BLaER1 treated with 17β-estradiol and CSF1 and Interleukin-3, amounts not matched to agents 10 nM and 100 nM (cell line): ENCODE measurements at regions not wholly inside any gene's neighbourhood (a gene's known extent, or its start where the extent isn't known, plus 50 kb on each side); places are given as distances from the start of the nearest gene placed in this dataset.
A peak's percentile ranks its signal among the peaks of the same experiment; 100 is the strongest.

Source experiments
- H3K27ac ChIP-seq, 11 experiments: shearing (Covaris generic); formaldehyde crosslinking; 2 replicates each; pipeline ENCODE4 v1.8.1; 2022
- H3K27me3 ChIP-seq, 11 experiments: shearing (Covaris generic); formaldehyde crosslinking; 2 replicates each; pipeline ENCODE4 v1.8.1; 2022
- H3K36me3 ChIP-seq, 11 experiments: shearing (Covaris generic); formaldehyde crosslinking; 2 replicates each; pipeline ENCODE4 v1.8.1; 2022
- H3K4me1 ChIP-seq, 10 experiments: shearing (Covaris generic); formaldehyde crosslinking; 2 replicates each; pipeline ENCODE4 v1.8.1; 2022
- H3K4me2 ChIP-seq, 11 experiments: shearing (Covaris generic); formaldehyde crosslinking; 2 replicates each; pipeline ENCODE4 v1.8.1; 2022
- H3K4me3 ChIP-seq, 10 experiments: shearing (Covaris generic); formaldehyde crosslinking; 2 replicates each; pipeline ENCODE4 v1.8.1; 2022
- H3K9ac ChIP-seq, 11 experiments: shearing (Covaris generic); formaldehyde crosslinking; 2 replicates each; pipeline ENCODE4 v1.8.1; 2022
- H3K9me3 ChIP-seq, 11 experiments: shearing (Covaris generic); formaldehyde crosslinking; replicated peaks in 1 of 11; 2 replicates each; pipeline ENCODE4 v1.8.1; 2022
- H4K20me1 ChIP-seq, 11 experiments: shearing (Covaris generic); formaldehyde crosslinking; 2 replicates each; pipeline ENCODE4 v1.8.1; 2022
- Cebpa-rat ChIP-seq, 11 experiments: shearing (Covaris generic); IDR thresholded peaks; 2 replicates each; pipeline ENCODE4 v1.8.1; 2022

GRCh38 chr19:31107096-31107495 is 242.1 kb downstream of the TSHZ3 start:
- Histone ChIP-seq H3K9ac (no peak overlapping the region), H3K4me2 (peak overlapping the region in 9 of 11 experiments; percentile 13 to 49 (median 23); a peak in 12 of 22 replicates), H3K27me3 (no peaks in the 10 kb centered on the region), H3K4me1 (peaks cover 21 to 41% (median 32%) of the 10 kb centered on the region in 10 experiments), H3K9me3 (no peaks in the 10 kb centered on the region), H3K36me3 (no peaks in the 10 kb centered on the region), H3K4me3 (no peak overlapping the region), H3K27ac (no peak overlapping the region), H4K20me1 (no peaks in the 10 kb centered on the region)
- TF ChIP-seq Cebpa-rat (IDR thresholded peaks at IDR 0.05): no peak

- H3K27ac ChIP-seq: no peak overlapping the region
- H3K36me3 ChIP-seq: no peaks in the 10 kb centered on the region
- no peaks in the 10 kb centered on the region for H4K20me1 ChIP-seq
Measured at GRCh38 chr19:31105761-31106160, 243.5 kb downstream of the TSHZ3 start.

GRCh38 chr19:31104451-31104850 is 244.8 kb downstream of the TSHZ3 start:
- H3K9me3 ChIP-seq: no peaks in the 10 kb centered on the region
- no peak overlapping the region for H3K4me3 ChIP-seq
- H3K9ac ChIP-seq: no peak overlapping the region
- H3K36me3 ChIP-seq: no peaks in the 10 kb centered on the region
- H3K27ac ChIP-seq: no peak overlapping the region
- H3K4me1 ChIP-seq: peaks cover 12 to 45% (median 18%) of the 10 kb centered on the region in 10 experiments
- no peak for TF ChIP-seq Cebpa-rat (IDR thresholded peaks at IDR 0.05)
- H3K27me3 ChIP-seq: no peaks in the 10 kb centered on the region
- H4K20me1 ChIP-seq: no peaks in the 10 kb centered on the region
- H3K4me2 ChIP-seq: no peak overlapping the region

More at GRCh38 chr19:31105761-31106160, 243.5 kb downstream of the TSHZ3 start:
- H3K4me1 ChIP-seq: peaks cover 25 to 44% (median 31%) of the 10 kb centered on the region in 10 experiments
- H3K4me3 ChIP-seq: no peak overlapping the region
- no peaks in the 10 kb centered on the region for H3K9me3 ChIP-seq
- H3K27me3 ChIP-seq: no peaks in the 10 kb centered on the region
- H3K9ac ChIP-seq: no peak overlapping the region
- H3K4me2 ChIP-seq: no peak overlapping the region
- no peak for TF ChIP-seq Cebpa-rat (IDR thresholded peaks at IDR 0.05)

GRCh38 chr19:31103228-31103627 is 246.0 kb downstream of the TSHZ3 start:
- H3K4me3 ChIP-seq: no peak overlapping the region

GRCh38 chr19:31102674-31103073 is 246.6 kb downstream of the TSHZ3 start:
- H3K4me1 ChIP-seq: peaks cover 0 to 29% (median 6%) of the 10 kb centered on the region in 10 experiments; a peak in 9 of 20 replicates
- no peaks in the 10 kb centered on the region for H4K20me1 ChIP-seq
- H3K9ac ChIP-seq: no peak overlapping the region
- TF ChIP-seq Cebpa-rat (IDR thresholded peaks at IDR 0.05): no peak
- no peak overlapping the region for H3K4me2 ChIP-seq
- no peaks in the 10 kb centered on the region for H3K9me3 ChIP-seq
- no peak overlapping the region for H3K27ac ChIP-seq
- H3K36me3 ChIP-seq: no peaks in the 10 kb centered on the region
- no peak overlapping the region for H3K4me3 ChIP-seq
- H3K27me3 ChIP-seq: no peaks in the 10 kb centered on the region

More at GRCh38 chr19:31103228-31103627, 246.0 kb downstream of the TSHZ3 start:
- no peak overlapping the region for H3K4me2 ChIP-seq
- H3K27ac ChIP-seq: no peak overlapping the region
- H3K9me3 ChIP-seq: no peaks in the 10 kb centered on the region
- H3K36me3 ChIP-seq: no peaks in the 10 kb centered on the region
- no peaks in the 10 kb centered on the region for H4K20me1 ChIP-seq
- TF ChIP-seq Cebpa-rat (IDR thresholded peaks at IDR 0.05): no peak
- peaks cover 0 to 33% (median 7%) of the 10 kb centered on the region in 10 experiments; a peak in 13 of 20 replicates for H3K4me1 ChIP-seq
- no peak overlapping the region for H3K9ac ChIP-seq
- H3K27me3 ChIP-seq: no peaks in the 10 kb centered on the region

GRCh38 chr19:31100981-31101380 is 248.3 kb downstream of the TSHZ3 start:
- no peaks in the 10 kb centered on the region for H4K20me1 ChIP-seq
- no peak overlapping the region for H3K27ac ChIP-seq
- no peaks in the 10 kb centered on the region for H3K36me3 ChIP-seq
- no peak overlapping the region for H3K4me2 ChIP-seq
- no peak for TF ChIP-seq Cebpa-rat (IDR thresholded peaks at IDR 0.05)
- no peak overlapping the region for H3K9ac ChIP-seq
- H3K4me1 ChIP-seq: peaks cover 0 to 22% (median 0%) of the 10 kb centered on the region in 10 experiments; a peak in 5 of 20 replicates
- H3K9me3 ChIP-seq: no peaks in the 10 kb centered on the region
- H3K4me3 ChIP-seq: no peak overlapping the region
- H3K27me3 ChIP-seq: no peaks in the 10 kb centered on the region

- H3K27ac ChIP-seq: no peak overlapping the region
- H3K4me3 ChIP-seq: no peak overlapping the region
- no peaks in the 10 kb centered on the region for H4K20me1 ChIP-seq
- TF ChIP-seq Cebpa-rat (IDR thresholded peaks at IDR 0.05): no peak
- peak overlapping the region in 2 of 11 experiments; percentile 0 to 46; a peak in 1 of 22 replicates for H3K4me2 ChIP-seq
- H3K4me1 ChIP-seq: peaks cover 0 to 22% (median 0%) of the 10 kb centered on the region in 10 experiments; a peak in 5 of 20 replicates
- H3K9me3 ChIP-seq: no peaks in the 10 kb centered on the region
- H3K9ac ChIP-seq: no peak overlapping the region
- no peaks in the 10 kb centered on the region for H3K27me3 ChIP-seq
- no peaks in the 10 kb centered on the region for H3K36me3 ChIP-seq
Measured at GRCh38 chr19:31100206-31100590, 249.0 kb downstream of the TSHZ3 start.

- Histone ChIP-seq H3K36me3 (no peaks in the 10 kb centered on the region), H3K4me3 (no peak overlapping the region), H3K4me2 (peak overlapping the region in 2 of 11 experiments; percentile 0 to 46; a peak in 1 of 22 replicates), H3K4me1 (peaks cover 0 to 22% (median 0%) of the 10 kb centered on the region in 10 experiments; a peak in 5 of 20 replicates), H3K27me3 (no peaks in the 10 kb centered on the region), H4K20me1 (no peaks in the 10 kb centered on the region), H3K9me3 (no peaks in the 10 kb centered on the region), H3K9ac (no peak overlapping the region), H3K27ac (no peak overlapping the region)
- no peak for TF ChIP-seq Cebpa-rat (IDR thresholded peaks at IDR 0.05)
Measured at GRCh38 chr19:31099515-31100205, 249.6 kb downstream of the TSHZ3 start.

- Histone ChIP-seq H3K4me2 (no peak overlapping the region), H3K4me1 (peaks cover 0 to 22% (median 0%) of the 10 kb centered on the region in 10 experiments; a peak in 5 of 20 replicates), H3K36me3 (no peaks in the 10 kb centered on the region), H3K4me3 (no peak overlapping the region), H3K27ac (no peak overlapping the region), H3K9ac (no peak overlapping the region), H4K20me1 (no peaks in the 10 kb centered on the region), H3K9me3 (no peaks in the 10 kb centered on the region), H3K27me3 (no peaks in the 10 kb centered on the region)
- TF ChIP-seq Cebpa-rat (IDR thresholded peaks at IDR 0.05): no peak
Measured at GRCh38 chr19:31098836-31099235, 250.4 kb downstream of the TSHZ3 start.
